ENCODE measurements at regions not wholly inside any gene's neighbourhood (a gene's known extent, or its start where the extent isn't known, plus 50 kb on each side); places are given as distances from the start of the nearest gene placed in this dataset.

DNA sequence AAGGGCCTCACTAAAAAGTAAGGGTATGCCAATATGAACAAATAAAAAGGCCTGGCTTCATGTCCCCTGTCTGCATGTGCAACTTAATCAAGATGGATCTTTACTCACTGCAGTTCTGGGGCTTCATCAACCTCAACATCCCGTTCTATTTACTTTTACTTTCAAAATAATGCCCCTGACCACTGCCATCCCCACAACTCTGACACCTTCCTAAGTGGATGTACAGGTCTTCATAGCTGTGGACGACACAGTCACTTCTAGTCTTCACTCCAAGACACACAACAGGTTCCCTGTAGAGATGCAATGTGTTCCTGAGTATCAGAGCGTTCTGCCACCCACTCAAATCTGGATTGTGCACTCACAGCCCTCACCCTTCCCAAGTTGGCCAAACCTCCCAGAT, 136.1 kb downstream of the ENC1 start:
- ChIA-PET CTCF (interaction anchor here (1.3 kb wide), 1 partner anchor 136 kb away, joined by 4 read pairs; the partner anchor contains the start of gene ENC1), POLR2A (no interaction called here)
- H3K27me3 ChIP-seq (ENCODE audit: control insufficient read depth, insufficient read depth, low read length): no peaks in the 10 kb centered on the region
- H3K4me3 ChIP-seq (ENCODE audit: low read depth, low read length): no peak overlapping the region
- no peak for DNase-seq (ENCODE audit: low read depth, low spot score)
- no peak overlapping the region for H3K27ac ChIP-seq (ENCODE audit: low read depth, low read length)
- TF ChIP-seq, protein P1, sequence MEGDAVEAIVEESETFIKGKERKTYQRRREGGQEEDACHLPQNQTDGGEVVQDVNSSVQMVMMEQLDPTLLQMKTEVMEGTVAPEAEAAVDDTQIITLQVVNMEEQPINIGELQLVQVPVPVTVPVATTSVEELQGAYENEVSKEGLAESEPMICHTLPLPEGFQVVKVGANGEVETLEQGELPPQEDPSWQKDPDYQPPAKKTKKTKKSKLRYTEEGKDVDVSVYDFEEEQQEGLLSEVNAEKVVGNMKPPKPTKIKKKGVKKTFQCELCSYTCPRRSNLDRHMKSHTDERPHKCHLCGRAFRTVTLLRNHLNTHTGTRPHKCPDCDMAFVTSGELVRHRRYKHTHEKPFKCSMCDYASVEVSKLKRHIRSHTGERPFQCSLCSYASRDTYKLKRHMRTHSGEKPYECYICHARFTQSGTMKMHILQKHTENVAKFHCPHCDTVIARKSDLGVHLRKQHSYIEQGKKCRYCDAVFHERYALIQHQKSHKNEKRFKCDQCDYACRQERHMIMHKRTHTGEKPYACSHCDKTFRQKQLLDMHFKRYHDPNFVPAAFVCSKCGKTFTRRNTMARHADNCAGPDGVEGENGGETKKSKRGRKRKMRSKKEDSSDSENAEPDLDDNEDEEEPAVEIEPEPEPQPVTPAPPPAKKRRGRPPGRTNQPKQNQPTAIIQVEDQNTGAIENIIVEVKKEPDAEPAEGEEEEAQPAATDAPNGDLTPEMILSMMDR (IDR thresholded peaks at IDR 0.05; ENCODE audit: low read depth, low read length): no peak
- no peaks in the 10 kb centered on the region for H3K9me3 ChIP-seq (ENCODE audit: control insufficient read depth, insufficient read depth, low read length)

GRCh38 chr5:74502479-74502950, 138.0 kb downstream of the ENC1 start:
- Histone ChIP-seq H3K9me3 (ENCODE audit: control insufficient read depth, insufficient read depth, low read length) (no peaks in the 10 kb centered on the region), H3K27me3 (ENCODE audit: control insufficient read depth, insufficient read depth, low read length) (no peaks in the 10 kb centered on the region), H3K4me3 (ENCODE audit: low read depth, low read length) (no peak overlapping the region), H3K27ac (ENCODE audit: low read depth, low read length) (no peak overlapping the region)
- no peak for DNase-seq (ENCODE audit: low read depth, low spot score)
- CTCF ChIA-PET: no interaction called here
- POLR2A ChIA-PET: no interaction called here
- TF ChIP-seq, protein P1 (IDR thresholded peaks at IDR 0.05; ENCODE audit: low read depth, low read length): no peak

DNA sequence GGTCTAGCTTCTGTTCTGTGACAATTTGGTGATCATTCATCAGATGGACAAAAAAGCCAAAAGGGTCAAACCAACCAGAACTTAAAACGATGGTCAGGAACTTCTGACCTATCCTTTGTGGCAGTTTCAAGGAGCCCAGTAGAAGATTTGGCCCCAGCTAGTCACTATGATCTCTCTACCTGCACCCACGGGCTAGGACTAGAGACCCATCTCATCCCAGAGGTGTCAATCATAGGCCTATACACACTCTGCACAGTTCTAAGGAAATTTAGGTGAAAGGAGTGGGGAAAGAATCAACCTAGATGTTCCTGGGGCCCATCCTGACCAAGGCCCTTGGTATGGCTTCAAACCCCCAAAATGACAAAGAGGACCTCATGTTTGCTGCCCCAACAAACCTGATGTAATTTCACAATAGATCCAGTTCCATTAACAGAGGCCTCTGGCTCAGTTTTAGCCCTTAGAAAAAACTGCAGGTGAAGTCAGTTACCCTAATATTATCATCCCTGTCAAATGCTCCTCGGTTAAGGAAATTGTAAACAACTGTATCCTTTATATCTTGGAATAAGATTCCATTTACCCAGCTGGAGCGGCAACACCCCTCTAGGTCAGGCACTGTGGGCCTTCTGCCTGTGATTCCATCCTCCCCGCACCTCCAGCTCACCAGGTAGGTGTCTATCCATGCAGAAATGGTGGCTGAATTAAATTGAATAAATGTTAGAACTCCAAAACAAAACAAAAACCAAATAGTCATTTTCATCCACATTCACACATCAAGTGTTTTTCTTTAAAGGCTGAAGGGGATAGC, 138.7 kb downstream of the ENC1 start:
- POLR2A ChIA-PET: no interaction called here
- no peak for DNase-seq (ENCODE audit: low read depth, low spot score)
- TF ChIP-seq, protein P1 (IDR thresholded peaks at IDR 0.05; ENCODE audit: low read depth, low read length): no peak
- H3K27me3 ChIP-seq (ENCODE audit: control insufficient read depth, insufficient read depth, low read length): no peaks in the 10 kb centered on the region
- H3K4me3 ChIP-seq (ENCODE audit: low read depth, low read length): no peak overlapping the region
- no peak overlapping the region for H3K27ac ChIP-seq (ENCODE audit: low read depth, low read length)
- no peaks in the 10 kb centered on the region for H3K9me3 ChIP-seq (ENCODE audit: control insufficient read depth, insufficient read depth, low read length)
- CTCF ChIA-PET: no interaction called here

DNA sequence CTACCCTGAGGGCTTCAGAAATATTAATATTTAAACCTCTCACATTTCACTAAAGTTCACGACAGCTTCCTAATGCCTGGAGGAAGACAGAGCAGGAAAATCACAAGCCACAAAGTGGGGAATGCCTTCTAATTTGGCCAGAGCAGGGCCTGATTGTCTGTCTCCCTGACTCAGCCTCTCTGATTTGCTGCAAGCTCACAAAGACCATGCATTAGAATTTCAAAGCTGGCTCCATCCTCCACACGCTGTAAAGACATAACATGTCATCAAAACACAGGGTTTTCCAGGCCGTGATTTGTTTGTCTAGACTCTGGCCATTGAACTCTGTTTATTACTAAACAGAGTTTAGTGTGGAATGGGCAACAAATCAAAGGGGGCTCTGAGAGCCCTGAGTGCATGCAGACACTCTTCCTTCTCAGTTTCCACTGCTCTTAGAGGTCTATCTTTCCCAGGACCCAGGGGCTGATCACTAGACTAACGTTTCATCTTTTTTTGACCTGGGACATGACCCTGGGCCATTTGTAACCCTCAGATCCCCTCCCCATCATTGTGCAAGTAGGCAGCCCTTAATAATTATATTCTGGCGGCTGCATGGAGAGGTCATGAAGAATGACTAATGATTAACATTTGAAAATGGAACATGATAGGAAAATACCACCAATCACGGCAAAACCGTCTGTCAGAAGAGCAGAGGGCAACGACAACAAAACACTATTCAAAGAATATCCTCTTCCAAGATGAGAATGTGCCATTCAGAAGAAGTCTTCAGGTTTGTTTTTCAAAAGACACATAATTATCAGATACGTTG, 140.2 kb downstream of the ENC1 start:
- Histone ChIP-seq H3K27me3 (ENCODE audit: control insufficient read depth, insufficient read depth, low read length) (no peaks in the 10 kb centered on the region), H3K27ac (ENCODE audit: low read depth, low read length) (no peak overlapping the region), H3K4me3 (ENCODE audit: low read depth, low read length) (no peak overlapping the region), H3K9me3 (ENCODE audit: control insufficient read depth, insufficient read depth, low read length) (no peaks in the 10 kb centered on the region)
- ChIA-PET CTCF (interaction anchor here (0.7 kb wide), 1 partner anchor 19 kb away, joined by 5 read pairs; no protein-coding TSS in a partner anchor), POLR2A (interaction anchor here (0.7 kb wide), 1 partner anchor 109 kb away, joined by 4 read pairs; no protein-coding TSS in a partner anchor)
- DNase-seq (ENCODE audit: low read depth, low spot score): no peak
- TF ChIP-seq, protein P1 (IDR thresholded peaks at IDR 0.05; ENCODE audit: low read depth, low read length): no peak
